GDM1 (cell line): ENCODE measurements at regions not wholly inside any gene's neighbourhood (a gene's known extent, or its start where the extent isn't known, plus 50 kb on each side); places are given as distances from the start of the nearest gene placed in this dataset.

Source experiments
- DNase-seq: peaks from one replicate; lab custom pipeline; 2025; lab: John Stamatoyannopoulos, UW

DNA sequence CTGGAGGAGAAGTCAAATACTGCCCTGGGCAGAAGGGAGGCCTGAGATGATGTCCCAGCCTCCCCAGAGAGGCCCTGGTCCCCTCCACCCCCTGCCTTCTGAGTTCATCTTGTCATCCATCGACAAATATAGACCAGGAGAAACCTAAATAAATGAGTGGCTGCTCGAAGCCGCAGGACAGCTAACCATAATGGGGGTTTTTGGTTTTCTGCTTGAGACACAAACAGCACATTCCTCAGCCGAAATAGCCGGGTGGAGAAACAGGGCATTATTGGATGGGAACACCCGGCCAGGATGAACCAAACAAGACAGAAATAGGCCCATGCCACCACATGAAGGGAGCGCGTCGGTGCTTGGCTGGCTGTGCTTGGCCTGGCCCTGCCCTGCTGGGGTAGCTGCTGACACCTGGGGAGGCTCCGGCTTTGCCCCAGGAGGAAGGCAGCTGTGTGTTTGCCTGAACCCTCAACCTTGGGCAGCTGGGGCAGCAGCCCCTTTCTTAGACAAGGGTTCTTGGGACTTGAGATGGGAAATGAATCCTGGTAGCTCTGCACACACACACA is 188.1 kb downstream of the IRX5 start:
- DNase-seq: no peak

DNA sequence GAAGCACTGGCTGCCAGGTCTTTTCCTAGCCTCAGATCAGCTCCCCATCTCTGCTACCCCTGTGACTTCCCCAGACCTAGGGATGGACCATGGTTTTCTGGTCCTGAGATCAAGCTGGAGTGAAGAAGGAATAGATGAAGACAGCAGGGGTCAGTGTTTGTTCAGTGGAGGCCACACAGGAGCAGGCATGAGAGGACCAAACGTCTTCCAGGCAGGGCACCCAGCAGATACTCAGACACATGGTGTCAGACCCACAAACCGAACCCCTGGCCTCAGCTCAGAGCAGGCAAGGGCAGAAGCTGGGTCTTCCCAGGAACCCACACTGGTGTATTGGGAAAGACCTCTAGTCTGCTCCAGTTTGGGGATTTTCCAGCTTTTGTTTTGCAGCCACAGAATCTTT is 189.7 kb downstream of the IRX5 start:
- no peak for DNase-seq

DNA sequence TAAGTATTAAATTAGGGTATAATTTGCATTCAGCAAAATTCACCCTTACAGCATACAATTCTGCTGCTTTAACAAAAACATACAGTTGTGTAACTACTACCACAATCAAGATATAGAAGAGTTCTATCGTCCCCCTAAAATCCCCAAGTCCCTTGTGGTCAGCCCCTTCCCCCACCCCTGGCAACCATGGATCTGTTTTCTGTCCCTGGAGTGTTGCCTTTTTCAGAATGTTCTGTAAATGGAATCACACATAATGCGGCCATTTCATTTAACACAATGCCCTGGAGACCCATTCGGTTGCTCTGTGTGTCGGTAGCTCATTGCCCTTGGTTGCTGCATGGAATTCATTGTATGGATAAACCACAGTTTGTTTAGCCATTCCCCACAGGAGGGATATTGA is 190.2 kb downstream of the IRX5 start:
- DNase-seq: no peak

DNA sequence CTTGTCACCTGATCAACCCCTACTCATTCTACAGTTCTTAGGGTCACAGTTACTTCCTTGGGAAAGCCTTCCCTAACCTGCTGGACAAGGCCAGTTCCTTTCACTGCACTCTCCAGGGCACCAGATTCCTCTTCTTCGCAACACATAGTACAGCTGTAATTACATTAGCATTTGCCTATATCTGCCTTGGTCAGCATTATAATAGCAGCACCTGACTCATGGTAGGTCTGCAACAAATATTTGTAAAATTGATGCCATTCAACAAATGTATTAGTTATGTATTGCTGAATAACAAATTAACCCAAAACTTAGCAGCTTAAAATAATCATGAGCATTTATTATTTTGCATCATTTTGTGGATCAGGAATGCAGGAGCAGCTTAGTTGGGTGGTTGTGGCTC is 193.0 kb downstream of the IRX5 start:
- DNase-seq: no peak

DNA sequence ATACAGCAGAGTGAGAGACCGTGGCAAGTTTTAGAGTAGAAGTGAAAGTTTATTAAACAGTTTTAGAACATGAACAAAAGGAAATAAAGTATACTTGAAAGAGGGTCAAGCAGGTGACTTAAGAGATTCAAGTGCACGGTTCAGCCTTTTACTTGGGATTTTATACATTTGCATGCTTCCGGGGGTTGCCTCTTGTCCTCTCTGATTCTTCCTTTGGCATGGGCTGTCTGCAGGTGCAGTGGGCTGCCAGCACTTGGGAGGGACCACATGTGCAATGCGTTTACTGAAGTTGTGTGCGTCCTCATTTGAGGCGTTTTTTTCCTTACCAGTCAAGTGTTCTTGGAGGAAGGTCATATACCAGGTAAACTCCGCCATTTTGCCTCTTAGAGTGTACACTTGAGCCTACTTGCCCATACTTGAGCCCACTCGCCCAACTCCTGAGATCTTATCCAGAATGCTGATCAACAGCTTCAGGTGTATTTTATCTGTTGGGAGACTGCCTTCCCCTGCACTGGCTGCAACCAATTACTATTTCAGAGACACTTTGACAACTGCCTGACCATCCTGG is 195.2 kb downstream of the IRX5 start:
- DNase-seq: no peak

DNA sequence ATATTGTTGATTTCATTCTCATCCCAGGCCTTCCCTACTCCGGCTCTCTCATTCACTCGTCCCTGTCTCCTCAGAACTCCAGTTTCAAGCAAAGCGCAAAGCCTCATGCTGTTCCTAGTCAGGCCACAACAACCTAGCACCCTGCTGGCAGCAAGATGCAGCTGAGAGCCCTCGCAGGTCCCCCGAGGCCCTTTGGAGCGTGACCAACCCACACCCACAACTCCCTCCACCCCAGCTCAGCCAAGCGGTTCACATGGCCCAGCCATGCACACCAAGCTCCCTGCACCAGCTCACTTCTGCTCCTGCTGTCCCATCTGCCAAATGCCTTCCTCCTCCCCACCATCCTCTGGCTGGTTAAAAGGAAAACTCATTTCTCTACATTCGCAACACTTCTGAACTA is 195.8 kb downstream of the IRX5 start:
- DNase-seq: no peak

DNA sequence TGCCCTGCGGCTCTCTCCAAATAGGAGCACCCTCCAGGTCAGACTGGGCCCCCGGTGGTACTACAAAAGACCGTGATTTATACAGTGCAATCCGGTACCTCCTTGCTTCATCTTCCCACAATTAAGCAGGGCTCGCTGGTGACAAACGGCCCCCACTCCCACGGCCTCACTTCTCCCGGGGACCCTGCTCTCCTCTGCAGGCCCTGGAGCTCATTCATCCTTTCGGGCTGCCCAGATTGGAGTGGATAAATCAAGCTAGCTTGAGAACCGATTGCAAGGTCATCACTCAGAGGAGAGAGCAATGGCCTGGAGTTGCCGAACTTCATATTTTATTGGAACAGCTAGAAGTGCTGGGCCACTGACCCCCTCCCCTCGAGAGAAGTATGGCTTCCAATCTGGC is 193.5 kb upstream of the IRX6 start:
- no peak for DNase-seq

DNA sequence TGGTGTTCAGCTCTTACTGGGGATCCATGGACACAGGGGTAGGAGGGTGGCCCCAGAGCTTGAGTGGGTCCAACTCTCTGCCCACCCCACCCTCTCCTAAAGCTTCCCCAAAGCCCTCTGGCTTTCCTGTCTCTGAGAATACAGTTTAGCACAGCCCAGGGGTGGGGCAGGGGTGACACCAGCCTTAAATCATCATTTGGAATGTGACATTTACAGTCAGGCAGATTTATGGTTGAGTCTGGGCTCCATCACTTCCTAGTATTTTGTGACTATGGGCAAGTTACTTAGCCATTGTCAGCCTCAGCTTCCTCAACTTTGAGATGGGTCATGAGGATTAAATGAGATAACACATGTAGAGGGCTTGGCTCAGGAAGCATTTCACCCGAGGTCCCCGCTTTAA is 193.1 kb upstream of the IRX6 start:
- no peak for DNase-seq

DNA sequence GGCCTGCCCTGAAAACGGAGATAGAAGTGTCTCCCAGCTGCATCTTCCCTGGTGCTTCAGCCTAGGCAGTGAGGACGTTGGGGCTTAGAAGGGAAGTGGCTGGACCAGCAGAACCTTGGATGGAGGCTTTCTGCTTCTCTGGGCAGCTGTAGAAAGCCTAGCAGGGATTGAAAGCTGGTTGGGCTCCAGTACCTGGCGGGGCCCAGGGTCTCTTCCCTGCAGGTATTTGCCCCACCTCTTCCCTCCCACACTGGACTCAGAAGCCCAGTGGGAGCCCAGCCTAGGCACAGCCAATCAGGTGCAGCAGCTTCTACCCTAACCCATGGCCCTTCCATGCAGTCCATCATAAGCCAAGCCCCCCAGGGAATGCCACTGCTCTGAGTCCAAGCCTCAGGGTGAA is 190.3 kb upstream of the IRX6 start:
- no peak for DNase-seq

DNA sequence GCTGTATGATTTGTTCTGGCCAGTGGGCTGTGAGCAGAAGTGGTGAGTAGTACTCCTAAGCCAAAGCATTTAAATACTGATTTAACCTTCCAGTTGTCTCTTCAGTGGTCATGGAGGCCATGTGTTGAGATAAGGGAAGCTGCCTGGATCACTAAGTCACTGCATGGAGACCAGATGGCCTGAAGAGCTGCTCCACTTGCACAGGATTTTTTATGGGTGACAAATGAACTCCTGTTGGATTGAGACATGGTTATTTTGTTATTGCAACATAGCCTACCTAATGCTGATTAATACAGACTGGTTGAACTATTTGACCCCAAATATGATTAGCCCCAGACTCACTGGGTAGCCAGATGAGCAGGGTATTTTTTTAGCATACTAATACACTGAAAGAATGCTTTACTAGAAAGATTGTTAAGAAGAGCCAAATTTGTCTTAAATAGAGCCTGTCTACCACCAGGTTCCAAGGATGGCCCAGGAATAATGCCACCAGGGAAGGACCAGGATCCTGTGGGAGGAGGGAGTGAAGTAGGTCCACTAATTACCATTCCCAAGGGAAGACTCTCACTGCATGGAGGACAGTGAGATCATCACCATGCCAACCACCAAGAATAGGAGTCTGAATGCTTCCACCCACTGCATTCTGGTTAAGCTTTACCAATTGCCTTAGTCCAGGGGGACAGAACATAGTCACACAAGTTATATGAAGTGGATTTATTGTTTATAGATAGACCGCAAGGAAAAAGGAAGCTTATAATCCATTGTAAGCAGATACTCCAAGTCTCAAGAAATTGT is 187.4 kb upstream of the IRX6 start:
- DNase-seq: no peak

DNA sequence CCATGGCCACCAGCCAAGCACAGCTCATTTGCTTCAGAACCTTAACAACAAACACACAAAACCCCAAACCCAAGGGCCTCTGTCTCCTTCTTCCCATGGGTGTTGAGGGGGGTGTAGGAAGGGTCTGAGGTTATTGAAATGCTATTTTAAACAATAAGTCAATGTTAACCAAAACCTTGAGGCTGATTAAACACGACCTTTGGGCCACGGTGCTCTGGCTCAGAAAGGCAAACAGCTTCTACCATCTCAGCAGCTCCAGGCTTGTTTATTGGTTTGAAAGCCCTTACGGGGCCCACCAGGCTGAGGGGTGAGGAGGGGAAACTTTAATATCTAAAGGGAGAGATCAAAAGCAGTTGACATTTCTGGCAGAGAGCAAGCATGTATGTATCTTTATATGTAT is 185.7 kb upstream of the IRX6 start:
- DNase-seq: no peak

DNA sequence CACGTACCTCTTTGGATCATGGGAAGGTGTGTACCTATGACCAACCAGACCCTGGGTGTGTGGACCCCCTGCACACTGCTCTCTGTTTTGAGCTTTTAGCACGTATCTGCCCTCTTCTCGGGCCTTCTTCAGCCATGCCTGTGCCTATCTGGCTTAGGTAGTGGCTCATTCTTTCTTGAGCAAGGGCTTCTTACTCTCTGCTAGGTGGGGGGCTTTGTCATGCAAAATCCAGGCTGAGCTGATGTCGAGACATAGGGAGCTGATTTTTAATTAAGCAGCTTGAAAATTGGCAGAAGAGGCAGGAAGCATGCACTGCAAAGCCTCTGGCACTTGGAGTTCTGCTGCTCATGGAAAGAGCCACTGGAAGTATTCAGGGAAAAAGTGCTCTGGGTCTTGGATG is 181.6 kb upstream of the IRX6 start:
- no peak for DNase-seq

DNA sequence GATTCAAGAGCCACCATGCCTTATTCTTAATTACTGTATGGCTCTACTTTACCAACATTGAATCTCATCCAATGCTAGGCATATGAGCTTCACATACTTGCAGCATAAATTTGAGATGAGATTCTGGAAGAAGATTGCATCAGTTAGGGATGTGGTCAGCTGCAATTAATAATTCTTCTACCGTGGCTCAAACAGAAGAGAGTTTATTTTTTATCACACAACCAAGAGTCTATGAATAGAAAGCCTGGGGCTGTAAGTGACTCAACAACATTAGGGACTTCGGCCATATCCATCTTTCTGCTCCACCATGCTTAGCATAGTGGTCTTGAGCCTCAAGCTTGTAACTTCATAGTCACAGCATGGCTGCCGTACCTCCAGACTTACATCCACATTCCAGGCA is 179.4 kb upstream of the IRX6 start:
- DNase-seq: no peak

DNA sequence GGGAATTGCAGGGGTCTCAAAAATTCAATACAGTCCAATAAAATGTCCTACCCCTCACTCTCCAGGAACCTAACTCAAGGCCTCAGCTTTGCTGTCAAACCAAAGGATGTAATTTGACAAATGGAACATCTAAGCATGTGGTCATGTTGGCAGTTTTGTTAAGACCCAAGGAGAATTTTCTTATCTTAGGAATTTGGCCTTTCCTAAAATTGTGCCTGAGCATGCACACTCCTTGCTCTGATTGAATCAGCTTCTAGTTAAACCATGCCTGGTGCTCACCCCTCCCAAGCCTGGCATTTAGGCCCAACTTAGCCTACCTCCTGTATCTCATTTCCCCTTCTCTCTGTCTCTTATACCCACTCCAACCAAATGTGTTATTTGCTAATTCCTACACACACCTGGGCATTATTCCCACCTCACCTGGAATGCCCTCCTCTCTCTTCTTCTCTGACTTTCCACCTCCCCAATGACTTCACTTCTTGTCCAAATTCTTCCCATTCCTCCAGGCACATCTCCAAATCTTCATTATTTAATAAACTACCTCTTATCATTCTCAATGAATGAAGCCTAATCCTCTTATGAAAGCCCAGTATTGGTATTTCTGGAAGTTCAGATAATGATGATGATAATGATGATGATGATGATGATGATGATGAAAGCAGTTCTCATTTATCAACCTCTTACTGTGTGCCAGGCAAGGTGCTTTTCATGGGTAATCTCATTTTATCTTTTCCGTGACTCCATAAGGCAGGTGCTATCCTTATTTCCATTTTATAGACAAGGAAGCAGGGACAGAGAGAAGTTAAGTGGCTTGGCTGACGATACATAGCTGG is 178.0 kb upstream of the IRX6 start:
- no peak for DNase-seq

DNA sequence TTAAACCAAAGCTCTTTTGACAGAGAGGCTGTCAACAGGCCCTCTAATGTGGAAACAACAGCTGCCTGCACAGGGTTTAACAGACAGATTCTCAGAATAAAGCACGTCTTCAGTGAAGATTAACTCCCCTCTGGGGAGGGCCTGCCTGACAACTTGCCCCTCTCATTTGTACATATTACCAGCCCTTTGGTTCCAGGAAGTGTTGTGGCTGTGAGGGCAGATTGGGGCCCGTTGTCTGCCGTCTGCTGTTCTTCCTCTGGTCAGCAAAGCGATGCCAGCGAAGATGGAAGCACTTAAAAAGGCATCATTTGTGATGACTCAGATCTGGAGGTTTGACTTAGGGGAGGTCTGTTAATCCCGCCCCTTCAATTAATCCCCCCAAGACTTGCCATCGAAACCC is 177.0 kb upstream of the IRX6 start:
- no peak for DNase-seq

DNA sequence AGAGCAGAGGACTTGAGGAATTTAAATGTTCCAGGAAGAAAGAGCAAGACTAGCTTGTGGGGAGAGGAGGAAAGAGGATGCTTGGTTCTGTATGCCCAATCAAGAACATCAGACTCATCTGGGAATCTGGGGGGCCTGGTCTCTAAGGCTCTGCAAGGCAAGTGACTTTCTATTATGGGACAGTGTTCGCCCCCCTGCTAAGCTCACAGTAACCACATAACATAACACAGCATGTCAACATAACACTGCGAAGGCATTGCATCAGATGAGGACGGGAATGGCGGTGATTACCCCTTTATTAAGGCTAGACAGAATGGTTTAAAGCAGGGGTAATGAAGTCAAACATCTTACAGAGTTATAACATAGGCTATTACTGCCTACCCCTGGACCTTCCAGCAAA is 176.6 kb upstream of the IRX6 start:
- DNase-seq: no peak

DNA sequence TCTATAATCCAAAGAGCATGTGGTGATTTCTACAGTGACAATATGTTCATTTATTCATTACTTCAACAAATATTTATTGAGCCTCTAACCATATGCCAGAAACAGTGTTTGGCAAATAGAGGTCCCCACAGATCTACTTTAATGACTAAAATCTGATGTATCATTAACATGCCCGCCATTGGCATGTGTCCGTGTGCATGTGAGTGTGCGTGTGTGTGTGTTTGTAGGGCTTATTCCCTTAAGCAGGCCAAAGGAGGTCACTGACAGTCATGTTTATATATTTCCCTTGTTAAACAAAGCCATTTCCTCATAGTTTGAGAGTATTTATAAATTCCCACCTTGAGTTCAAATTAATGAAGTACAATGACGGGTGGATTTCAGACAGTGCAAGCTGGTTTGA is 174.4 kb upstream of the IRX6 start:
- no peak for DNase-seq

DNA sequence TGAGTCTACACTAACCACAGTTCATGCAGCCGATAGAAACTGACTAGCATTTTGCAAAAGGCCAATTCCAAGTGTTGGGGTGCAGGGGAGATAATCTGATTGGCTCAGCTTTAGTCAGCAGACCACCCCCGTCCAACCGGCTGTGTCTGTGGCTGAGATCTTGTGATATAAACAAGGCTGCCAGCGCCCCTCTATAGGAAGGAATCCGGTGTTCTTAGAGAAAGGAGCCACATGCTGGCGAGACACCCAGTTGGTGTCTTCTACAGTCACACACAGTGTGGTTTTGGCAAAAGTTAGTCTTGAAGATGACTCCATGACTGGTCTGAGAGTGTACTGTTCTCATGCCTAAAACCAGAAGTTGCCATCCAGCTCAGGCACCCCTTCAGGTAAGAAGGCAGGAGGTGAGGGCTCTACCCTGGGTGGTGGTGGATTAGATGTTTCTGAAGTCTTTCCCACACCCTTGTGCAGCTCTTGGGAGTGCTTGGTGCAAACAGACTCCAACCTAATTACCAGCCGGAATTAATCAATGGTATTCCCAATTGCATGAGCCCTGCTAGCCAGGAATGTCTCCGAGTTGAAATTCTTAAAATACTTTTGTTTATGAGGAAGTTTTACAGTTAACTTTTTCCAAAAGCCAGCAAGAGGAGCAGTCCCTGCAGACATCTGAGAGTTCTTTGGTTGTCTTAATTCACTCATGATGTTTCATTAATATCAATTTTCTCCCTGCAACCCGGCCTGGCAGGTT is 172.3 kb upstream of the IRX6 start:
- DNase-seq: no peak

DNA sequence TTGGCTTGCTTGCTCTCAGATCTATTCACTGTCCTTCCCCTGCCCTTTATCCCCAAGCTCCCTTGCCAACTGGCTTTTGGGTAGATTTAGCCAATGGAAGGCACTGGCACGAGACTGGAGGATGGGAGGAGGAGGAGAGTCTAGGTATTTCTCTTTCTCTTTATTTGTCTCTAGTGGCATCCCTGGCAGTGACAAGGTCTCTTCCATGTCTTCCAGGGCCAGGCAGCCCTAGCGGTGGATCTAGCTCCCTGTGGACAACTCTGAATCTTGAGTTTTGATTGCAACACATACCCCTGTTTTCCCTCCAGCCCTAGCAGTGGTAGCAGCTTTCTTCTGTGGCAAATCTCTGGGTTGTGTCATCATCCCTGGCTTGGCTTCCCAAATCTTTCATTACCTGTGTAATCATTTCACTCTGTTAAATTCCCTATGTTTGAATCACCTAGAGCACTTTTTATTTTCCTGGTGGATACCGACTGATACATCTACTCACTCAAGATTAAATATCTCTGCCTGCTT is 171.1 kb upstream of the IRX6 start:
- no peak for DNase-seq

DNA sequence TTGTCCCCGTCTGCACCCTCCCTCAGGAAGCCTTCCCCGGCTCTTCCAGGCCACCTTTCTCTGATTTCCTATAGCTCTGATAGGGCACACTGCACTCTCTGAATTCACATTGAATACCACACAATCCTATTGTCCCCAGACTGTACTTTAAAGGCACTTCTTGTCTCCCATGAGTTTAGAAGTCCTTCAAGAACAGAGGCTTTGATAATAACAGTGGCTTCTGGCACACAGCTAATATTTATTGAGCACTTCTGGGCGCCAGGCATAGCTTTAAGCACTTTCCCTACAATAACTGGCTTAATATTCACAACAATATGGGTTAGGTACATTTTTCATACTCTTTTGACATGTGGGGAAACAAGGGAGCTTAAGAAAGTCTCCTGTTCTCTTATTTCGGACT is 169.7 kb upstream of the IRX6 start:
- no peak for DNase-seq

DNA sequence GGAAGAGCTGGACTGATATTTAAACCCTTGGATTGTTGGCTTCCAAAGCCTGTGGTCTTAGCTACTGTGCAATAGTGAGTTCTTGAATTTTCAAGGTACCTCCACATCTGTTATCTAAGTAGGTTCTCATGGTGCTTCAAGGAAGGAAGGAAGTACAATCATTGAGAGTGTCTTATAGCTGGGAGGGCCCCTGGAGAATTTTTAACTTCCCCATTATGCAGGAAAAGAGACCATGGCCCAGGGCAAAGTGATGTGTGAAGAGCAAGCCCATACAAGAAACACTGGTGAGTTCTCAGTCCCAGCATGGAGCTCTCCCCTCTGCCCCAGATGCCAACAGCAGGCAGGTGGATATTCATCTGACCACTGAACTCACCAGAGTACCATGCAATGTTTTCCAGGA is 169.0 kb upstream of the IRX6 start:
- no peak for DNase-seq

DNA sequence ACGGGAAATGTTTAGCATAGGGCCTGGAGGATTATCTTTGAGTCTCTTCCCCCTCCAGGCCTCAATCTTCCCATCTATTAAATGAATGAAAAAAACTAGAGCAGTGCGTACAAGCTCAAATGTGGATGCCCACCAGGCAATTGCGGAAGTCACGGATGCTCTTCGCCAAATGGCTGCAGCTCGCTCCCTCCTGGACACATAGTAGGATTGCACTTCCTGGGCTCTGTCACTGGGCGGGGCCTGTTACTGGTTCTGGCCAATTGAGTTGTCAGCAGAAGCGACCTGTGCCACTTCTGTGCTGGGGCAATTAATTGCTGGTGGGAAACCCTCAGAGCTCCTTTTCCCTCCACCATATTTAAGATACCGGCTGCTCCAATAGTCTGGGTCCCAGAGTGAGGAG is 168.2 kb upstream of the IRX6 start:
- DNase-seq: no peak
